ENCODE measurements at regions not wholly inside any gene's neighbourhood (a gene's known extent, or its start where the extent isn't known, plus 50 kb on each side); places are given as distances from the start of the nearest gene placed in this dataset.

- Histone ChIP-seq H4K20me1 (ENCODE audit: control insufficient read depth, insufficient read depth) (no peaks in the 10 kb centered on the region), H3K9me3 (replicated peaks; ENCODE audit: control insufficient read depth, insufficient read depth, low read length) (no peaks in the 10 kb centered on the region), H3K27me3 (replicated peaks in 1 of 2; ENCODE audit: control insufficient read depth in 2 of 2, insufficient read depth in 2 of 2, low read length in 1 of 2) (no peaks in the 10 kb centered on the region), H3K4me1 (ENCODE audit: control insufficient read depth, insufficient read depth, low read length) (no peaks in the 10 kb centered on the region), H3K4me2 (ENCODE audit: control insufficient read depth, insufficient read depth) (no peak overlapping the region), H3K36me3 (ENCODE audit: control insufficient read depth in 2 of 2, insufficient read depth in 2 of 2, low read length in 1 of 2) (no peaks in the 10 kb centered on the region), H2AFZ (ENCODE audit: control insufficient read depth, low read depth, low read length) (no peak overlapping the region), H3K9ac (ENCODE audit: control insufficient read depth, insufficient read depth, low read length) (no peak overlapping the region), H3K4me3 (no peak overlapping the region), H3K27ac (ENCODE audit: control insufficient read depth, insufficient read depth) (no peak overlapping the region), H3K79me2 (ENCODE audit: control insufficient read depth, insufficient read depth, low read length) (no peaks in the 10 kb centered on the region)
- FAIRE-seq (no peak), ATAC-seq (no peak), DNase-seq (ENCODE audit: low read depth, low spot score) (no peak)
- intact Hi-C loops (cut with micrococcal nuclease; ENCODE audit: unreplicated experiment): no loop called here
- TF ChIP-seq SREBF1 (IDR thresholded peaks at IDR 0.05; ENCODE audit: low read length): no peak
- TF ChIP-seq ATF3 (IDR thresholded peaks at IDR 0.05; ENCODE audit: borderline replicate concordance, extremely low read depth, low read depth, low read length): no peak
- TF ChIP-seq STAT3 (IDR thresholded peaks at IDR 0.05; ENCODE audit: low read depth, low read length): no peak
- TF ChIP-seq FOXK2 (IDR thresholded peaks at IDR 0.05): no peak
- TF ChIP-seq MXI1 (IDR thresholded peaks at IDR 0.05; ENCODE audit: low read depth, low read length): no peak
- RAD21 ChIA-PET (ENCODE audit: unreplicated experiment): no interaction called here
- no TSS peak for BruUV-seq (replicated peaks)
- CTCF ChIA-PET: no interaction called here
- POLR2A ChIA-PET: no interaction called here
- SMC1A ChIA-PET (ENCODE audit: uncharacterized antibody, unreplicated experiment): no interaction called here
- in situ Hi-C loops (cut with MboI): no loop called here
- WGBS (ENCODE audit: insufficient coverage, insufficient replicate concordance, low lambda C conversion rate, missing lambda C conversion rate): 28% methylated on average over 2 of the region's 2 CpGs
Observed at GRCh38 chr16:52964290-52964689, 88.4 kb downstream of the CHD9NB start.

GRCh38 chr16:52963855-52964242, 88.8 kb downstream of the CHD9NB start:
- Histone ChIP-seq H4K20me1 (ENCODE audit: control insufficient read depth, insufficient read depth) (no peaks in the 10 kb centered on the region), H3K9me3 (replicated peaks; ENCODE audit: control insufficient read depth, insufficient read depth, low read length) (no peaks in the 10 kb centered on the region), H3K4me3 (no peak overlapping the region), H3K36me3 (ENCODE audit: control insufficient read depth in 2 of 2, insufficient read depth in 2 of 2, low read length in 1 of 2) (no peaks in the 10 kb centered on the region), H3K27me3 (replicated peaks in 1 of 2; ENCODE audit: control insufficient read depth in 2 of 2, insufficient read depth in 2 of 2, low read length in 1 of 2) (no peaks in the 10 kb centered on the region), H3K4me2 (ENCODE audit: control insufficient read depth, insufficient read depth) (no peak overlapping the region), H3K27ac (ENCODE audit: control insufficient read depth, insufficient read depth) (no peak overlapping the region), H3K79me2 (ENCODE audit: control insufficient read depth, insufficient read depth, low read length) (no peaks in the 10 kb centered on the region), H3K4me1 (ENCODE audit: control insufficient read depth, insufficient read depth, low read length) (no peaks in the 10 kb centered on the region), H3K9ac (ENCODE audit: control insufficient read depth, insufficient read depth, low read length) (no peak overlapping the region), H2AFZ (ENCODE audit: control insufficient read depth, low read depth, low read length) (no peak overlapping the region)
- WGBS (ENCODE audit: insufficient coverage, insufficient replicate concordance, low lambda C conversion rate, missing lambda C conversion rate): 3% methylated on average over 4 of the region's 4 CpGs
- POLR2A ChIA-PET: no interaction called here
- FAIRE-seq: no peak
- RAD21 ChIA-PET (ENCODE audit: unreplicated experiment): no interaction called here
- DNase-seq (ENCODE audit: low read depth, low spot score): no peak
- intact Hi-C loops (cut with micrococcal nuclease; ENCODE audit: unreplicated experiment) (no loop called here), in situ Hi-C loops (cut with MboI) (no loop called here)
- SMC1A ChIA-PET (ENCODE audit: uncharacterized antibody, unreplicated experiment): interaction anchor here (0.7 kb wide), 1 partner anchor 8 kb away, joined by 3 read pairs; no protein-coding TSS in a partner anchor
- no TSS peak for BruUV-seq (replicated peaks)
- ATAC-seq: no peak
- CTCF ChIA-PET: no interaction called here
- TF ChIP-seq POLR2AphosphoS5 (IDR thresholded peaks at IDR 0.05; ENCODE audit: low read length): no peak
- TF ChIP-seq E2F4 (IDR thresholded peaks at IDR 0.05; ENCODE audit: low read depth, low read length): no peak
- TF ChIP-seq BRCA1 (IDR thresholded peaks at IDR 0.05; ENCODE audit: low read depth, low read length): no peak
- TF ChIP-seq BCL3 (IDR thresholded peaks at IDR 0.05; ENCODE audit: borderline replicate concordance, insufficient read depth, low read depth, low read length, poor library complexity, severe bottlenecking): no peak
- no peak for TF ChIP-seq RAD21 (IDR thresholded peaks at IDR 0.05; ENCODE audit: insufficient read depth, low read depth, low read length)
- no peak for TF ChIP-seq ZBTB4 (CRISPR knock-in tag; IDR thresholded peaks at IDR 0.05)

All from GM12878 (cell line).